ENCODE measurements at regions not wholly inside any gene's neighbourhood (a gene's known extent, or its start where the extent isn't known, plus 50 kb on each side); places are given as distances from the start of the nearest gene placed in this dataset.

DNA sequence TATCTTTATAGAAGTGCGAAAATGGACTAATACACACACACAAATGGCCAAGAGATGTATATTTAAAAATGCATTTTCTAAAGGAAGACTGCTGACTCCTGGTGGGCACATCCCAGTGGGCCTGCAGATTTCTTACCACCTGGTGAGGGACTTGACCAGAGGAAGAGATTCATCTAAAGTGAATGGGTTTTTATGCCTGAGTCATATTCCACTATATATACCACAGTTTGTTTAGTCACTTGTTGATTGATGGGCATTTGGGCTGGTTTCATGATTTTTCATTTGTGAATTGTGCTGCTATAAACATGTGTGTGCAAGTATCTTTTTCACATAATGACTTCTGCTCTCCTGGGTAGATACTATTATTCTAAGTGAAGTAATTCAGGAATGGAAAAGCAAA is 277.3 kb downstream of the SLC16A7 start:
- H3F3A ChIP-seq (ENCODE audit: insufficient read depth, low read depth) = no peaks in the 10 kb centered on the region
- no peak overlapping the region for H3K27ac ChIP-seq
- H3K9me3 ChIP-seq (ENCODE audit: insufficient read depth, low read depth) = no peaks in the 10 kb centered on the region
- DNase-seq = no peak
- H2AFZ ChIP-seq = no peak overlapping the region
- ChIA-PET CTCF (no interaction called here), POLR2A (ENCODE audit: unreplicated experiment) (no interaction called here)
- H3K27me3 ChIP-seq (ENCODE audit: insufficient read depth, low read depth) = no peaks in the 10 kb centered on the region
- intact Hi-C loops (cut with micrococcal nuclease; ENCODE audit: unreplicated experiment) = no loop called here
- no peaks in the 10 kb centered on the region for H3K9me2 ChIP-seq (ENCODE audit: insufficient read depth)
- no TSS peak for BruUV-seq (replicated peaks)
- H3K4me1 ChIP-seq (replicated peaks; ENCODE audit: insufficient read depth) = no peaks in the 10 kb centered on the region
- H3K4me2 ChIP-seq = no peak overlapping the region
- no peaks in the 10 kb centered on the region for H4K20me1 ChIP-seq (ENCODE audit: insufficient read depth)
- no peak overlapping the region for H3K4me3 ChIP-seq
- no peak for TF ChIP-seq EZH2 (IDR thresholded peaks at IDR 0.05; ENCODE audit: low read depth)
- TF ChIP-seq, protein P1, sequence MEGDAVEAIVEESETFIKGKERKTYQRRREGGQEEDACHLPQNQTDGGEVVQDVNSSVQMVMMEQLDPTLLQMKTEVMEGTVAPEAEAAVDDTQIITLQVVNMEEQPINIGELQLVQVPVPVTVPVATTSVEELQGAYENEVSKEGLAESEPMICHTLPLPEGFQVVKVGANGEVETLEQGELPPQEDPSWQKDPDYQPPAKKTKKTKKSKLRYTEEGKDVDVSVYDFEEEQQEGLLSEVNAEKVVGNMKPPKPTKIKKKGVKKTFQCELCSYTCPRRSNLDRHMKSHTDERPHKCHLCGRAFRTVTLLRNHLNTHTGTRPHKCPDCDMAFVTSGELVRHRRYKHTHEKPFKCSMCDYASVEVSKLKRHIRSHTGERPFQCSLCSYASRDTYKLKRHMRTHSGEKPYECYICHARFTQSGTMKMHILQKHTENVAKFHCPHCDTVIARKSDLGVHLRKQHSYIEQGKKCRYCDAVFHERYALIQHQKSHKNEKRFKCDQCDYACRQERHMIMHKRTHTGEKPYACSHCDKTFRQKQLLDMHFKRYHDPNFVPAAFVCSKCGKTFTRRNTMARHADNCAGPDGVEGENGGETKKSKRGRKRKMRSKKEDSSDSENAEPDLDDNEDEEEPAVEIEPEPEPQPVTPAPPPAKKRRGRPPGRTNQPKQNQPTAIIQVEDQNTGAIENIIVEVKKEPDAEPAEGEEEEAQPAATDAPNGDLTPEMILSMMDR (conservative IDR thresholded peaks at IDR 0.05) = no peak
- H3K36me3 ChIP-seq (ENCODE audit: low read depth) = no peaks in the 10 kb centered on the region
- H3K79me2 ChIP-seq (ENCODE audit: low read depth) = no peaks in the 10 kb centered on the region

DNA sequence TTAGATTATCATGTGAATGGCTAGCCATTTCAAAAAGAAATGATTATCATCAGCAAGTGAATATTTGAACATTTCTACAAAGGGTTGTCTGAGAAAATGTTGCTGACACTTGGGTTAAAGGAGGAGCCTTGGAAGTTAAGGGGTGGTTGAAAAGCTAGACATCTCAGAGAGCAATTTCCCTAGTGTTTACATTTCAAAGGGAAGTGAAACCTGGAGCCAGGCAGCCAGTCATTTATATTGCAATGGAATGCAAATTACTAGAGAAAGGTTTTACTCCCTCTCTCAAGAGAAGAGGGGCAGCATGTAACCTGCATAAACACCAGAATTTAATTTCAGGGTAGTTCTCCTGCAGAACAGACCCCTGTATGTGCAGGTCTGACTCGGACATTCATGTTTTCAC is 279.0 kb downstream of the SLC16A7 start:
- Histone ChIP-seq H2AFZ (no peak overlapping the region), H3K79me2 (ENCODE audit: low read depth) (no peaks in the 10 kb centered on the region), H3K27me3 (ENCODE audit: insufficient read depth, low read depth) (no peaks in the 10 kb centered on the region), H3K9me2 (ENCODE audit: insufficient read depth) (no peaks in the 10 kb centered on the region), H3K4me2 (no peak overlapping the region), H3K27ac (no peak overlapping the region), H3K36me3 (ENCODE audit: low read depth) (no peaks in the 10 kb centered on the region), H3K4me3 (no peak overlapping the region), H3K9me3 (ENCODE audit: insufficient read depth, low read depth) (no peaks in the 10 kb centered on the region), H3K4me1 (replicated peaks; ENCODE audit: insufficient read depth) (no peaks in the 10 kb centered on the region), H4K20me1 (ENCODE audit: insufficient read depth) (no peaks in the 10 kb centered on the region), H3F3A (ENCODE audit: insufficient read depth, low read depth) (no peaks in the 10 kb centered on the region)
- no peak for DNase-seq
- TF ChIP-seq, protein P1 (conservative IDR thresholded peaks at IDR 0.05) = no peak
- TF ChIP-seq EZH2 (IDR thresholded peaks at IDR 0.05; ENCODE audit: low read depth) = no peak
- POLR2A ChIA-PET (ENCODE audit: unreplicated experiment) = no interaction called here
- no TSS peak for BruUV-seq (replicated peaks)
- intact Hi-C loops (cut with micrococcal nuclease; ENCODE audit: unreplicated experiment) = no loop called here
- CTCF ChIA-PET = no interaction called here

DNA sequence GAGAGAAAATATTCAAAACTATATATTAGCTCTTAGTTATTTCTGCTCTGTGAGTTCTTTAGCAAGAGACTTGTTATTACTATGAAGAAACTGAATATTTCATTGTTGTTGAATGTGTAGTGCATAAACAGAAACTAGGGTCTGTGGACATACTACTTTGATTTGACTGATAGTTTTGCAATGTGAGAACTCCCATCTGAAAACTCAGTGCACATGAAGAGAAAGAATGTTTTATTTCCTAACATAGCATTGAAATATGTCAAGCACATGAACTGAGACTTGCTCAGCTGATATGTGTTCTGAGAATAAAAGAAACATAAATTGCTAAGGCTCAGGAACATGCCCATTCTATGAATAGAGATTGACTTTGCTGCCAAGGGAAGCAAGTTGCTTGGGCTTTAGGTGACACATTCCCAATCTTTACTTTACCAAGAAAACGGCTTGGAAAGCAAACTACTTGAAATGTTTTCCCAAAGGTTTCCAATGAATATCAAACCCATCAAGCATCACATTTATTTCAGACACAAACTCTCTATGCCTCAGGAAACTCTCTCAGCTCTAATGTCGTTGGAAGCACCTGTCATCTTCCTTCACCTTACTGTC is 290.4 kb downstream of the SLC16A7 start:
- Histone ChIP-seq H4K20me1 (ENCODE audit: insufficient read depth) (no peaks in the 10 kb centered on the region), H2AFZ (peak overlapping the region; percentile 41; the same call in 1 of the 2 replicates), H3K9me3 (ENCODE audit: insufficient read depth, low read depth) (no peaks in the 10 kb centered on the region), H3F3A (ENCODE audit: insufficient read depth, low read depth) (no peaks in the 10 kb centered on the region), H3K4me3 (no peak overlapping the region), H3K4me2 (no peak overlapping the region), H3K9me2 (ENCODE audit: insufficient read depth) (no peaks in the 10 kb centered on the region), H3K27me3 (ENCODE audit: insufficient read depth, low read depth) (no peaks in the 10 kb centered on the region), H3K4me1 (replicated peaks; ENCODE audit: insufficient read depth) (no peaks in the 10 kb centered on the region), H3K36me3 (ENCODE audit: low read depth) (no peaks in the 10 kb centered on the region), H3K27ac (no peak overlapping the region), H3K79me2 (ENCODE audit: low read depth) (no peaks in the 10 kb centered on the region)
- no peak for DNase-seq
- ChIA-PET CTCF (no interaction called here), POLR2A (ENCODE audit: unreplicated experiment) (no interaction called here)
- TF ChIP-seq, protein P1 (conservative IDR thresholded peaks at IDR 0.05) = no peak
- no peak for TF ChIP-seq EZH2 (IDR thresholded peaks at IDR 0.05; ENCODE audit: low read depth)
- BruUV-seq (replicated peaks) = no TSS peak
- intact Hi-C loops (cut with micrococcal nuclease; ENCODE audit: unreplicated experiment) = no loop called here
